ENCODE measurements at regions not wholly inside any gene's neighbourhood (a gene's known extent, or its start where the extent isn't known, plus 50 kb on each side); places are given as distances from the start of the nearest gene placed in this dataset.

DNA sequence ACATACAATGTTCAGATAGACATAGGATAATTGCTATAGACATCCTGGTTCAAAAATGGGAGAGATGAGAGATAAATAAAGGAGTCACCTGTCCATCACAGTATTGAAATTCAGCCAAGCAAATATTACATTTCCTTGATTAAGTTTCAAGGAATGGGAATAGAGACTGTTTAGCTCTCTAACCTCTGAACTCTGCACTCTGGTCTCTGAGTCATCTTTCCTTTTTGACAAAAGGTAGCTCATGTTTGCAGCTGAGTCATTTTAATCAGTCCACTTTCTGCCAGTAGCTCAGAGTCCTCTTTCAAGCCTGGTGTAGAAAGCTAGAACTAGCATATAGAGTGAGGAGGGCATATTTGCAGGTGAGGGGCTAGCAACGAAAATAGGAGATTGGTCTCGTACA lies 51.4 kb upstream of the GJA8 start:
- DNase-seq (ENCODE audit: extremely low read depth, low read depth): no peak

DNA sequence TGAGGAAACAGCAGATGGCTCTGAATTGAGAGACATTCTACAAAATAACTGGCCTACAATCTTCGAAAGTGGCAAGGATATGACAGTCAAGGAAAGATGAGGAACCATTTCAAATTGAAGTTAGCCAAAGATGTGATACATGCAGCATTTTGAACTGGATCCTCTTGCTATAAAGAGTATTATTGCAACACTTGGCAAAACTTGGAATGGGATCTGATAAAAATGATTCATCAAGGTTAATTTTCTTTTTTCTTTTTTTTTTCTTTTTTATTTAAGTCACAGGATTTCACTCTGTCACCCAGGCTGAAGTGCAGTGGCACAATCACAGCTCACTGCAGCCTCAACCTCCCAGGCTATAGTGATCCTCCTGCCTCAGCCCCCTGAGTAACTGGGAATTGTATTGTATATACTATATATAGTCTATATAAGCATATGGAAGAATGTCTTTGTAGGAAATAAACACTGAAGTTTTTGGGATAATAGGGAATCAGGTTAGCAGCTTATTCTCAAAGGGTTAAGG lies 49.8 kb upstream of the GJA8 start:
- DNase-seq (ENCODE audit: extremely low read depth, low read depth): no peak

Measured in NCI-H460 (cell line).